DMS 273 (cell line): ENCODE measurements at regions not wholly inside any gene's neighbourhood (a gene's known extent, or its start where the extent isn't known, plus 50 kb on each side); places are given as distances from the start of the nearest gene placed in this dataset.
"Not testable (repeated sequence)": the region's sequence is repeated elsewhere in the genome, so short reads cannot be mapped to it uniquely, and the experiment has no call there.

ENCODE experiments used
- DNase-seq: peaks from one replicate; lab custom pipeline; 2025; ENCODE audit not compliant: unreplicated experiment; lab: John Stamatoyannopoulos, UW

DNA sequence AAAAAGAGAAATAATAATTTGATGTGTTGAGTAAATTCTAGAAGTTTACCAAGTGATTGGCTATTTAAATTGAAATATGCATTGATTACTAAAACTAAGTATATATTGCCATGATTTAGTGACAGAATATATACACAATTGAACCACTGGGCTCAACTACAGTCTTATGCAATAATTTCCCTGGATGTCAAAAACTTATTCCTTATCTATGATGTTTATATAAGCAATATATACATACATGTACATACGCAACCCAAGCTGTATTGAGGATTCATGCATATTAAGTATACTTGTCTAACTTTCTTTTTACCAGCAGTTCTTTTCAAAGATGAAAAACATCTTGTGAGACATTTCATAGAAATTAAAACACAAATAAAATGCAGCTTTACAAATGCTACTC lies 165.8 kb downstream of the ZIC4 start:
- DNase-seq: no peak

DNA sequence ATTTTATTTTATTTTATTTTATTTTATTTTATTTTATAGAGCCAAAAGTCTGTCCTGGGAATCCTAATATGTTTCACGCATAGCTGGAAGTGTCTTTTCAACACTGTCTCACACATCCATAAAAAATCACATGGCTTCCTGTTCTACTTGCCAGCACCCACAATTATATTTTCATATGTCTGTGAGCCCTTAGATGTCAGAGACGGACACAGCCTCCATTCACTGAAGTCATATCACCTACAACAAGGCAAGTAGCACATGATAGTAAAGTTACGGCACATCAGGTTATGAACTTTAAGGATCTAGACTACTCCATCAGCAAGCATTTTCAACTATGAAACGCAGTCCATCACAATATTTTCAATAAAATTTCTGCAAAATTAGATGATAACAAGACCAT lies 168.4 kb downstream of the ZIC4 start:
- no peak for DNase-seq

- not testable (repeated sequence) for DNase-seq
Observed at GRCh38 chr3:147231980-147232379, 174.4 kb downstream of the ZIC4 start.

DNA sequence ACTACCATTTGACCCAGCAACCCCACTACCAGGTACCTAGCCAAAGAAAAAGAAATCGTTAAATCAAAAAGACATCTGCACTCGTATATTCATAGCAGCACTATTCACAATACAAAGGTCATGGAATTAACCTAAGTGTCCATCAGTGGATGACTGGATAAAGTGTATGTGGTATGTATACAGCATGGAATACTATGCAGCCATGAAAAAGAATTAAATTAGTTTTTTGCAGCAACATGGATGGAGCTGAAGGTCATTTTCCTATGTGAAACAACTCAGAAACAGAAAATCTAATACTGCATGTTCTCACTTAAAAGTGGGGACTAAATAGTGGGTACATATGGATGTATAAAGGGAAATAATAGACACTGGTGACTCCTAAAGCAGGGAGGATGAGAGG lies 175.2 kb downstream of the ZIC4 start:
- no peak for DNase-seq

DNA sequence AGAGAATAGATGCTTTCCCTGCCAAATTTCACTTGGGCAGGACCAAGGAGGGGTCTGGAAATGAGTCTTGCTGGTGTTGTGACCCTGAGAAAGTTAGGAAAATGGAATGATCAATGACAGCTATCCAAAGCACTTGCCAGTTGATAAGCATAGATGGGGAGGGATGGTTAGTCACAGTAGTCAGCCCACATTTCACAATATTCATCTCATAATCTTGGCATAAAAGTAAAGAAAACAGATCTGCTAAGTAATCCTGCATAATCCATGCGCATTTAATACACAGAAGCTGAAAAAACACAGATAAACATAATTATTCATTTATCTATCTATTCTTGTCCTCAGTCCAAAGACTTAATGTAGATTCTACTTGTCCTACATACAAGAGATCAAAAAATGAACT lies 184.1 kb downstream of the ZIC4 start:
- DNase-seq: no peak

DNA sequence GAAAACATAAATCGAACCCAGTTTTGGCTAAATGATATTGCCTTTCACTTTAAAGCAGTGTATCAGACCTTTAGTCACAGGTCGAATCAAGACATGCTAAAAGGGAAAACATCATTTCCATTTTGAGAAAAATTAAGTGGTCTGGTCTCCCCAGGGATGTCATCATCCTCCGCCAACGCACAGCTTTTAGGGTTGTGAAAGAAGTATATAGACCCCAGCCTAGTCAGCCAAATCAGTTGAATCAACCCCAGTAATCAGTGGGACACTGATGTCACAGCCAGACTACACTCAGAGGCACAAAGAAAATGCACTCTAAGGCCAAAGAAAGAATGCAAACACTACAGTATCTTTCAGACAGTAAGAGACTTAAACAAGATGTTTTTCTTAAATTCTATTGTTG lies 187.4 kb downstream of the ZIC4 start:
- no peak for DNase-seq

- DNase-seq: no peak
Observed at GRCh38 chr3:147216143-147216673, 190.1 kb downstream of the ZIC4 start.

- DNase-seq: no peak
Observed at GRCh38 chr3:147215660-147216059, 190.7 kb downstream of the ZIC4 start.

- no peak for DNase-seq
Observed at GRCh38 chr3:147213633-147214032, 192.7 kb downstream of the ZIC4 start.

GRCh38 chr3:147210676-147211075 lies 195.7 kb downstream of the ZIC4 start:
- no peak for DNase-seq

DNA sequence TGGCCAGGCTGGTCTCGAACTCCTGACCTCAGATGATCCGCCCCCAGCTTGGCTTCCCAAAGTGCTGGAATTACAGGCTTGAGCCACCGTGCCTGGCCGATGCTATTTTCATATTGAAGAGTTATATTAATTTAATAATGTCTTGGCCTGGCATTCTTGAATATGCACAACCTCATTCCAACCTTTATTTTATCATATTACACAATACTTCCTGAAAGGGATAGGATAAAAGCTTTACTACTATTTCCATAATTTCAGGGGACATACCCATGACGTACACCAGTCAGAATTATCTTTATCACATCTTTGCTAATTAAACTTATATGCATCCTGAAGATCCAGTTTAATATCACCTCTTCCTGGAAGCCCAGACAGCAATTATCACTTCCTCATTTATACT lies 205.3 kb downstream of the ZIC4 start:
- no peak for DNase-seq

DNA sequence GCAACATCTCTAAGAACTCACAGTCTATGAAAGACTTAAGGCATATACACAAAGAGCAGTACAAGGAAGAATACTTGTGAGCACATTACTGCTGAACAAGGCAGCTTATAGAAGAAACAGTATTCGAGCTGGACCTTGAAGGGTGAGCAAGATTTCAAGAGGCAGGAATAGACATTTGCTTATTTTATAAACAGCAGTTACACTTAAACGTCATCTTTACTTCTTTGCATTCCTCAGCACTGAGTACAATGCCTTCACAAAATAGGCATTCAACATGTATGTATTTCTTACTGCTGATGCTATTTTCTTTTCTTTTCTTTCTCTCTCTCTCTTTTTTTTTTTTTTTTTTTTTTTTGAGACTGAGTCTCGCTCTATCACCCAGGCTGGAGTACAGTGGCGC lies 205.8 kb downstream of the ZIC4 start:
- DNase-seq: no peak

GRCh38 chr3:147197739-147198138 lies 208.6 kb downstream of the ZIC4 start:
- no peak for DNase-seq

GRCh38 chr3:147195887-147196286 lies 210.5 kb downstream of the ZIC4 start:
- DNase-seq: no peak

GRCh38 chr3:147191795-147192385 lies 214.5 kb downstream of the ZIC4 start:
- peak; percentile 88 for DNase-seq

DNA sequence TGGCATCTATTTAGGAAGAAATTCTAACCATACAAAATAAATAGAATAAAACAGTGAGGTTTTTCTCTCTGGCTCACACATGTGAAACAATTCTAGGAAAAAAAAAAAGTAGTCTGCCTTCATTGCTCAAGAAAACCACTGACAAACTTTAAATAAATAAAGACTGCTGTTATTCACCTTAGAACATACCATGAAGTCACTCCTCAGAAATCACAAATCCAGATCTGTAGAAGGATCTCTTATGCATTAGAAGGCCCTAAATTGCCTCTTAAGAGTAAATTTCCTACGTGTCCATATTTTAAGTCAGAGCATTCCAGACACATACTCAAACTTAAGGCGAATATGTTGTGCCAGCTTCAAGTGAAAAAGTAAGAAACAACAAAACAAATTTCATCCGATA lies 217.3 kb downstream of the ZIC4 start:
- no peak for DNase-seq

GRCh38 chr3:147187687-147188086 lies 218.7 kb downstream of the ZIC4 start:
- DNase-seq: no peak

DNA sequence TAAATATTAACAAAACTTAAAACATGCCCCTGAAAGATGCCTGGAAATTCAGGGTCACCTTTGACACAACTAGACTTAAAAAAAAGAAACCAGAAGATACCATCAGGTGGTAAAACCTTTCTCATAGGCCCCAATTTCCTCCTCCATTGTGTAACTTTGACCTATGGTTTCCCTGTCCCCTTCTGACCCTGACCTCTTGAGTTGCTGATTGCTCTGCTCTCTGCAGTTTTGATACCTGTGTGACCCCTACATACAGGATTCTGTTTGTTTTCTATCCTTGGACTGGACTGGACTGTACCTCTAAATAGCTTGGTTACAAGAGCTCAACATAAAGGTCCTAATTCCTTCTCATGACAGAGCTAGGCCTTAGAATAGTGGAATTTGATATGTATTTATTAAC lies 220.6 kb downstream of the ZIC4 start:
- DNase-seq: no peak

DNA sequence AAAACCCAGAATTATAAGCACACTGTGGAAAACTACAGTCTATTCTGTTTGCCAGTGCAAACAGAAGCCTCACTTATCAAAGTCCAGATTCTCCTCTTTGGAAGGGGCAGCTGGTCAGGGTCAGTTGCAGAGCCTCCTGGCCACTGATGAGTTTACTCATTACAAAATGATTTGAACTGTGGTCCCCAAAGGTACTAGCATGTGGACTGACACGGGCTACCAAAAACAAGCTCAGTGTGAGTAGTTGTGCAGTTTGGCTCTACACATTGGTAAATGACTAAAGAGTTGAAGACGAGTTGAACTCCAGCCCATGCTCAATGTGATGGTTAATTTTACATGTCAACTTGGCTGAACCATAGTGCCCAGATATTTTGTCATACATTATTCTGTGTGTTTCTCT lies 221.5 kb downstream of the ZIC4 start:
- DNase-seq: no peak

DNA sequence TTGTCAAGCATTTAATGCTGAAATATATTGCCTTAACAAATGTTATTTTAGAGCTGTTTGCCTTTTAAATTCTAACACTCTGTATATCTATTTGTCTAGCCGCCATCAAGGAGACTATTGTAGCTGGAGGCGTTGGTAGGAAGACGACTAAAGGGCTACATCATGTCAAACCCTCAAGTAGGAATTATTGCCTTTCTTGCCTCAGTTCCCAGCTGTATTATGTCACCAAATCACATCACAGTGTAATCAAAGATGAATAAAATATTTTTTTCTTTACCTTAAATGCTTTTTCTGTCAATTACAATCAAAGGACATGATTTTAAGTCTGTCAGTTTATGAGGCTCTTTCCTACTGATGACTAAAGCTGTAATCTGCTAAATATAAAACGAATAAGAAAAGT lies 233.1 kb downstream of the ZIC4 start:
- DNase-seq: no peak

- DNase-seq: no peak
Observed at GRCh38 chr3:147162743-147163142, 243.6 kb downstream of the ZIC4 start.

GRCh38 chr3:147161833-147162232 lies 244.5 kb downstream of the ZIC4 start:
- DNase-seq: no peak

- DNase-seq: no peak
Observed at GRCh38 chr3:147160984-147161383, 245.4 kb downstream of the ZIC4 start.
